Peyer's patch (tissue), 4 donors: ENCODE measurements at regions not wholly inside any gene's neighbourhood (a gene's known extent, or its start where the extent isn't known, plus 50 kb on each side); places are given as distances from the start of the nearest gene placed in this dataset.
"Not testable (repeated sequence)": the region's sequence is repeated elsewhere in the genome, so short reads cannot be mapped to it uniquely, and the experiment has no call there.

Experiments used
- DNase-seq, 3 donors: peaks; one replicate each; pipeline ENCODE4 v3.0.0-alpha.2; 2017 to 2019
- H3K27ac ChIP-seq, 4 donors: fragments of 200-600 bp; sonication (generic); one replicate each; pipeline ENCODE4 v1.5.1; 2016 to 2019
- H3K27me3 ChIP-seq, 2 donors: fragments of 200-600 bp; sonication (generic); one replicate each; pipeline ENCODE4 v1.5.1; 2019
- H3K36me3 ChIP-seq, 3 donors: fragments of 200-600 bp; sonication (generic); one replicate each; pipeline ENCODE4 v1.5.1; 2016 to 2019
- H3K4me1 ChIP-seq, 4 donors: fragments of 200-600 bp; sonication (generic); one replicate each; pipeline ENCODE4 v1.5.1; 2016 to 2019
- H3K4me3 ChIP-seq, 4 donors: fragments of 200-600 bp; sonication (generic); 1 replicate in 3 of 4; 2 replicates in 1 of 4; pipeline ENCODE4 v1.5.1; 2016 to 2019; ENCODE audit warnings: mild to moderate bottlenecking in 1 of 4
- H3K9me3 ChIP-seq, 4 donors: fragments of 200-600 bp; sonication (generic); one replicate each; pipeline ENCODE4 v1.5.1; 2016 to 2019; ENCODE audit warnings: mild to moderate bottlenecking in 1 of 4
- CTCF ChIP-seq, 6 experiments: fragments of 450-650 bp in 4 of 6; fragments of 200-600 bp in 2 of 6; sonication (generic) in 1 of 6; IDR thresholded peaks; one replicate each; pipeline ENCODE4 v1.5.1; 2017 to 2019; ENCODE audit warnings: antibody characterized with exemption in 6 of 6, mild to moderate bottlenecking in 3 of 6, moderate library complexity in 1 of 6
- POLR2A ChIP-seq, 2 donors: fragments of 450-650 bp; IDR thresholded peaks; one replicate each; pipeline ENCODE4 v1.5.1; 2017; ENCODE audit warnings: antibody characterized with exemption in 2 of 2, mild to moderate bottlenecking in 2 of 2, moderate library complexity in 2 of 2

GRCh38 chr1:174105086-174105485, 54.2 kb upstream of the RABGAP1L start:
- H3K36me3 ChIP-seq: no peaks in the 10 kb centered on the region
- no peaks in the 10 kb centered on the region for H3K4me1 ChIP-seq
- H3K4me3 ChIP-seq: no peak overlapping the region
- TF ChIP-seq POLR2A (IDR thresholded peaks at IDR 0.05): no peak
- no peak for TF ChIP-seq CTCF (IDR thresholded peaks at IDR 0.05)
- no peaks in the 10 kb centered on the region for H3K27me3 ChIP-seq
- no peak for DNase-seq
- H3K9me3 ChIP-seq: no peaks in the 10 kb centered on the region
- no peak overlapping the region for H3K27ac ChIP-seq

- Histone ChIP-seq H3K4me3 (no peak overlapping the region), H3K9me3 (no peaks in the 10 kb centered on the region), H3K4me1 (no peaks in the 10 kb centered on the region), H3K27ac (no peak overlapping the region), H3K27me3 (no peaks in the 10 kb centered on the region), H3K36me3 (no peaks in the 10 kb centered on the region)
- TF ChIP-seq POLR2A (IDR thresholded peaks at IDR 0.05) (no peak), CTCF (IDR thresholded peaks at IDR 0.05) (no peak)
- DNase-seq: no peak
Observed at GRCh38 chr1:174103766-174104165, 55.6 kb upstream of the RABGAP1L start.

GRCh38 chr1:174101976-174102375, 57.3 kb upstream of the RABGAP1L start:
- H3K9me3 ChIP-seq, H3K4me3 ChIP-seq, H3K4me1 ChIP-seq, H3K36me3 ChIP-seq, H3K27me3 ChIP-seq, DNase-seq, H3K27ac ChIP-seq: not testable (repeated sequence)

GRCh38 chr1:174097426-174097825, 61.9 kb upstream of the RABGAP1L start:
- H3K9me3 ChIP-seq: no peaks in the 10 kb centered on the region
- DNase-seq: no peak
- no peaks in the 10 kb centered on the region for H3K4me1 ChIP-seq
- no peaks in the 10 kb centered on the region for H3K27me3 ChIP-seq
- H3K27ac ChIP-seq: no peak overlapping the region
- no peaks in the 10 kb centered on the region for H3K36me3 ChIP-seq
- no peak overlapping the region for H3K4me3 ChIP-seq
- TF ChIP-seq CTCF (IDR thresholded peaks at IDR 0.05) (no peak), POLR2A (IDR thresholded peaks at IDR 0.05) (no peak)

- H3K36me3 ChIP-seq, H3K9me3 ChIP-seq, H3K27ac ChIP-seq, H3K27me3 ChIP-seq, H3K4me3 ChIP-seq, H3K4me1 ChIP-seq: not testable (repeated sequence)
- TF ChIP-seq CTCF (IDR thresholded peaks at IDR 0.05): peak in 3 of 6 experiments; percentile 36 to 48 (median 42)
- peak in 1 of 3 donors; percentile 51 for DNase-seq
Observed at GRCh38 chr1:174093789-174094188, 65.5 kb upstream of the RABGAP1L start.

- TF ChIP-seq CTCF (IDR thresholded peaks at IDR 0.05) (no peak), POLR2A (IDR thresholded peaks at IDR 0.05) (no peak)
- no peaks in the 10 kb centered on the region for H3K27me3 ChIP-seq
- no peak for DNase-seq
Observed at GRCh38 chr1:174090471-174090870, 68.3 kb upstream of the RC3H1 start.

More at GRCh38 chr1:174090471-174090870, 68.3 kb upstream of the RC3H1 start:
- H3K9me3 ChIP-seq: no peaks in the 10 kb centered on the region
- no peaks in the 10 kb centered on the region for H3K4me1 ChIP-seq
- no peak overlapping the region for H3K4me3 ChIP-seq
- H3K36me3 ChIP-seq: no peaks in the 10 kb centered on the region
- no peak overlapping the region for H3K27ac ChIP-seq
